Activated CD4-positive, alpha-beta memory T cell treated with anti-CD3 and anti-CD28 coated beads, Interleukin-2, amount 10 ng/mL, durations not matched to agents 7 days and 5 days (primary cell): ENCODE measurements at regions not wholly inside any gene's neighbourhood (a gene's known extent, or its start where the extent isn't known, plus 50 kb on each side); places are given as distances from the start of the nearest gene placed in this dataset.

Source experiments
- CTCF ChIA-PET: fragments of 350-600 bp; sonication (Branson Sonifier 250); formaldehyde crosslinking; loops from one replicate; lab custom pipeline; 2021; ENCODE audit warnings: antibody characterized with exemption, inconsistent platforms; lab: Charles Lee
- POLR2A ChIA-PET: fragments of 350-600 bp; sonication (Branson Sonifier 250); formaldehyde crosslinking; loops from one replicate; lab custom pipeline; 2021; ENCODE audit warnings: antibody characterized with exemption; lab: Charles Lee
- DNase-seq: peaks from one replicate; pipeline ENCODE4 v3.0.0-alpha.2; 2020
- H3K27ac Mint-ChIP-seq: one replicate; pipeline ENCODE4 v1.8.0; 2021; ENCODE audit warnings: mild to moderate bottlenecking, mixed read lengths
- H3K27me3 Mint-ChIP-seq: one replicate; pipeline ENCODE4 v1.8.0; 2021; ENCODE audit warnings: mixed read lengths
- H3K36me3 Mint-ChIP-seq: one replicate; pipeline ENCODE4 v1.8.0; 2021; ENCODE audit warnings: low read depth, mixed read lengths
- H3K4me1 Mint-ChIP-seq: one replicate; pipeline ENCODE4 v1.8.0; 2021; ENCODE audit warnings: mixed read lengths
- H3K4me3 Mint-ChIP-seq: one replicate; pipeline ENCODE4 v1.8.0; 2021; ENCODE audit warnings: mild to moderate bottlenecking, mixed read lengths
- H3K9me3 Mint-ChIP-seq: one replicate; pipeline ENCODE4 v1.8.0; 2021; ENCODE audit warnings: mixed read lengths

- Mint-ChIP-seq H3K27me3 (no peaks in the 10 kb centered on the region), H3K36me3 (no peaks in the 10 kb centered on the region), H3K27ac (no peak overlapping the region), H3K4me3 (no peak overlapping the region), H3K9me3 (no peaks in the 10 kb centered on the region), H3K4me1 (no peaks in the 10 kb centered on the region)
- DNase-seq = no peak
- ChIA-PET CTCF (no interaction called here), POLR2A (no interaction called here)
These were observed 1066.7 kb downstream of the TTLL7 start for GRCh38 chr1:82932207-82932606.

DNA sequence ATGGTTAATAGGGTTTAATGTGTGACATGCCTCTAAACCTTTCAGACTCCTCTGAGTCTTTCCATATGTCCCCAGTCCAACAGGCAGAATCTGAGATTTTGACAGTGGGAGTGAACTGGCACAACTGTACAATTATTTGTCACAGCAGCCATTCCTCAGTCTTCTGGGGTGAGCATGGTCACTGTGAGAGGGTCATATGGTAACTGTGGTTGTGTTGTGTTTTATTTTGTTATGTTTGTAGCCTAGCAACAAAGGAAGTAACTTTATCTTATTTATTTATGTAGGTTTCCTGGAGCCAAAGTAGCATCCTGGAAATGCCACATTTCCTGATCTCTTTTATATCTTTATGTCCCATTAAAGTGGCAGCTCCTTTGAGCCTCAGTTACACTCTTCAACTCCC is 1067.9 kb downstream of the TTLL7 start:
- H3K36me3 Mint-ChIP-seq = no peaks in the 10 kb centered on the region
- DNase-seq = no peak
- peaks cover 3% of the 10 kb centered on the region for H3K9me3 Mint-ChIP-seq
- H3K4me1 Mint-ChIP-seq = no peaks in the 10 kb centered on the region
- CTCF ChIA-PET = no interaction called here
- H3K27ac Mint-ChIP-seq = no peak overlapping the region
- H3K4me3 Mint-ChIP-seq = no peak overlapping the region
- no peaks in the 10 kb centered on the region for H3K27me3 Mint-ChIP-seq
- POLR2A ChIA-PET = no interaction called here

DNA sequence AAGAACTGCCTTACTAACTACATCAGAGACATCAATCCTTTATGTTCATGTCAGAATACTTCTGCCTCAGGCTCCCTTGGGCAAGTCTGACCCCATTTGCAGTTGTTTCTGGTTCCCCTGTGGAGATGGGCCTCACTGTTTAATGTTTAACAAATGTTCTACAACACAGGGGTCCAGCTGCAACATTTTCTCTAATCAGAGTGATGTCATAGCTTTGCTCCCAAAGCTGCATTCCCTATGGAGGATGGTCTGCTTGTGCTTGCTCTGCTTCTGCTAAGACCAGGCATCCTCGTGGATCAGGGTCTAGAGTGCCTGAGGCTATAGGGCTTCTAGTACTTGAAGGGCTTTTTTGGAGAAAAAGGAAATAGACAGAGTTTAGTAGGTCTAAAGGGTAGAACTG is 1071.2 kb downstream of the TTLL7 start:
- Mint-ChIP-seq H3K36me3 (no peaks in the 10 kb centered on the region), H3K4me3 (no peak overlapping the region), H3K9me3 (peaks cover 7% of the 10 kb centered on the region), H3K4me1 (no peaks in the 10 kb centered on the region), H3K27ac (no peak overlapping the region), H3K27me3 (no peaks in the 10 kb centered on the region)
- ChIA-PET POLR2A (no interaction called here), CTCF (no interaction called here)
- no peak for DNase-seq

- no peaks in the 10 kb centered on the region for H3K4me1 Mint-ChIP-seq
These were observed 1074.3 kb downstream of the TTLL7 start for GRCh38 chr1:82924666-82925065.

GRCh38 chr1:82923931-82924330 is 1075.0 kb downstream of the TTLL7 start:
- Mint-ChIP-seq H3K4me3 (no peak overlapping the region), H3K9me3 (peaks cover 7% of the 10 kb centered on the region), H3K4me1 (no peaks in the 10 kb centered on the region), H3K27ac (no peak overlapping the region), H3K36me3 (no peaks in the 10 kb centered on the region), H3K27me3 (no peaks in the 10 kb centered on the region)
- no peak for DNase-seq
- POLR2A ChIA-PET = no interaction called here
- CTCF ChIA-PET = no interaction called here

More at GRCh38 chr1:82924666-82925065, 1074.3 kb downstream of the TTLL7 start:
- Mint-ChIP-seq H3K27ac (no peak overlapping the region), H3K9me3 (peaks cover 7% of the 10 kb centered on the region), H3K4me3 (no peak overlapping the region), H3K27me3 (no peaks in the 10 kb centered on the region), H3K36me3 (no peaks in the 10 kb centered on the region)
- DNase-seq = no peak
- ChIA-PET CTCF (no interaction called here), POLR2A (no interaction called here)

GRCh38 chr1:82921759-82922158 is 1077.2 kb downstream of the TTLL7 start:
- no peaks in the 10 kb centered on the region for H3K27me3 Mint-ChIP-seq
- H3K27ac Mint-ChIP-seq = no peak overlapping the region
- H3K4me1 Mint-ChIP-seq = no peaks in the 10 kb centered on the region
- H3K4me3 Mint-ChIP-seq = no peak overlapping the region
- no peaks in the 10 kb centered on the region for H3K36me3 Mint-ChIP-seq
- peaks cover 4% of the 10 kb centered on the region for H3K9me3 Mint-ChIP-seq
- ChIA-PET CTCF (no interaction called here), POLR2A (no interaction called here)
- no peak for DNase-seq

- Mint-ChIP-seq H3K4me3 (no peak overlapping the region), H3K27ac (no peak overlapping the region), H3K4me1 (no peaks in the 10 kb centered on the region), H3K36me3 (no peaks in the 10 kb centered on the region), H3K9me3 (peaks cover 4% of the 10 kb centered on the region), H3K27me3 (no peaks in the 10 kb centered on the region)
- ChIA-PET POLR2A (no interaction called here), CTCF (no interaction called here)
- DNase-seq = no peak
These were observed 1078.3 kb downstream of the TTLL7 start for GRCh38 chr1:82920418-82921248.

- no peak for DNase-seq
- Mint-ChIP-seq H3K9me3 (peaks cover under 1% of the 10 kb centered on the region), H3K27ac (no peak overlapping the region), H3K36me3 (no peaks in the 10 kb centered on the region), H3K27me3 (no peaks in the 10 kb centered on the region), H3K4me1 (no peaks in the 10 kb centered on the region), H3K4me3 (no peak overlapping the region)
- POLR2A ChIA-PET = no interaction called here
- CTCF ChIA-PET = no interaction called here
These were observed 1079.1 kb downstream of the TTLL7 start for GRCh38 chr1:82919837-82920236.

DNA sequence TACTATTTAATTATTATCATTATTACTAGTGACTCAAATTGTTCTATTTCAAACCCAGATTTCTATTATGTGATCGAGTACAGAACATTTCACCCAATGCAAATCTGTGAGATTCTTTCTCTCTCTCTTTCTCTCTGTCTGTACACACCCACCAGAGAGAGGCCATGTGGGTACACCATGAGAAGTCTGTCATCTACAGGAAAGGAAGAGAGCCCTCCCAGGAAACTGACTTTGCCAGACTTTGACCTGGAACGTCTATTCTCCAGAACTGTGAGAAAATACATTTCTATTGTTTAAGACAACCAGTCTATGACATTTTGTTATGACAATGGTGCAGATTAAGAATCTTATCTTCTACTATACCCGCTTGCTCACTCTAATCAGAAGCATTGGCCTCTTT is 1091.6 kb downstream of the TTLL7 start:
- Mint-ChIP-seq H3K27me3 (no peaks in the 10 kb centered on the region), H3K9me3 (no peaks in the 10 kb centered on the region), H3K27ac (no peak overlapping the region), H3K4me1 (no peaks in the 10 kb centered on the region), H3K4me3 (no peak overlapping the region), H3K36me3 (no peaks in the 10 kb centered on the region)
- no peak for DNase-seq
- CTCF ChIA-PET = no interaction called here
- POLR2A ChIA-PET = no interaction called here

DNA sequence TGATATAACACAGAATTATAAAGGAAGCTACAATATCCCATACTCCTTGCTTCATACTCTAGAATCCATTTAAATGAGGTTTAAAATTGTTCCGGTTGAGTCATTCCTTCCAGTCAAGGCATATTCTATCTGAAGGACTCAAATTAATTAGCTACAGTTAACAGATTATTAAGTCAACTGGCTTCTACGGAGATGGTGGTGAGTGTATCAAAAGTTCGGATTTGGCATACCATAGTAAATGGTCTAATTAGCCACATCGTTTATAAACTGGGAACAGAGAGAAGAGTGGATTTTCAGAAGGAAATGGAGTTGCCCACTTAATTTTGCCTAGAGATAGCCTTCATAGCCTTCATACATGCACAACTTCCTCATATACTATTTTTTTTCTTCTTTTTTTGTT is 1095.3 kb downstream of the TTLL7 start:
- CTCF ChIA-PET = no interaction called here
- no peaks in the 10 kb centered on the region for H3K36me3 Mint-ChIP-seq
- POLR2A ChIA-PET = no interaction called here
- H3K9me3 Mint-ChIP-seq = no peaks in the 10 kb centered on the region
- H3K4me1 Mint-ChIP-seq = no peaks in the 10 kb centered on the region
- H3K27ac Mint-ChIP-seq = no peak overlapping the region
- H3K4me3 Mint-ChIP-seq = no peak overlapping the region
- no peaks in the 10 kb centered on the region for H3K27me3 Mint-ChIP-seq
- DNase-seq = no peak

- Mint-ChIP-seq H3K36me3 (no peaks in the 10 kb centered on the region), H3K27me3 (no peaks in the 10 kb centered on the region), H3K27ac (no peak overlapping the region), H3K9me3 (no peaks in the 10 kb centered on the region), H3K4me1 (no peaks in the 10 kb centered on the region), H3K4me3 (no peak overlapping the region)
- POLR2A ChIA-PET = no interaction called here
- CTCF ChIA-PET = no interaction called here
- DNase-seq = no peak
These were observed 1097.4 kb downstream of the TTLL7 start for GRCh38 chr1:82901561-82901960.

GRCh38 chr1:82901118-82901517 is 1097.8 kb downstream of the TTLL7 start:
- ChIA-PET CTCF (no interaction called here), POLR2A (no interaction called here)
- H3K9me3 Mint-ChIP-seq = no peaks in the 10 kb centered on the region
- no peak overlapping the region for H3K27ac Mint-ChIP-seq
- H3K4me1 Mint-ChIP-seq = no peaks in the 10 kb centered on the region
- no peaks in the 10 kb centered on the region for H3K36me3 Mint-ChIP-seq
- H3K27me3 Mint-ChIP-seq = no peaks in the 10 kb centered on the region
- no peak overlapping the region for H3K4me3 Mint-ChIP-seq
- no peak for DNase-seq

GRCh38 chr1:82899017-82899416 is 1098.3 kb downstream of the ADGRL2 start:
- no peak overlapping the region for H3K4me3 Mint-ChIP-seq
- no peaks in the 10 kb centered on the region for H3K9me3 Mint-ChIP-seq
- ChIA-PET CTCF (no interaction called here), POLR2A (no interaction called here)
- no peaks in the 10 kb centered on the region for H3K27me3 Mint-ChIP-seq
- no peak overlapping the region for H3K27ac Mint-ChIP-seq
- no peak for DNase-seq
- H3K4me1 Mint-ChIP-seq = no peaks in the 10 kb centered on the region
- H3K36me3 Mint-ChIP-seq = no peaks in the 10 kb centered on the region

DNA sequence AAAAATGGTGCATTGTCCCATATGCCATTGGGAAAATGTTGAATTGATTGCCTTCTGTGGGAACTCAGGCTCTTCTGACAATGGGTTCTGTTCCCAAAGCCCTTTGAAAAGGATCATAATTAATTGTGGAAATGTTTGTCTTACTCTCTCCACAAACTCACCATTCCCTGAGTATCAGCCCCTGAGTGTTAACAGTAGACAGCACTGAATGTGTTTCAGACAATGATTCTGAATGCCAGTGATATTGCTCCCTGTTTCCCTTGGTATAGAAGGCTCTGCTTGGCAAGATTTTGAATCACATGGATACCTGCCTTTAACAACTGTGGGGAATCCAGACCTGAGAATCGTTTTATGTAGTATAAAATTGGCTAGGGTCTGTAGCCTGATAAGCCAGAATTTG is 1096.8 kb downstream of the ADGRL2 start:
- H3K9me3 Mint-ChIP-seq = no peaks in the 10 kb centered on the region
- POLR2A ChIA-PET = no interaction called here
- H3K4me3 Mint-ChIP-seq = no peak overlapping the region
- CTCF ChIA-PET = no interaction called here
- DNase-seq = no peak
- no peaks in the 10 kb centered on the region for H3K4me1 Mint-ChIP-seq
- H3K27ac Mint-ChIP-seq = no peak overlapping the region
- no peaks in the 10 kb centered on the region for H3K36me3 Mint-ChIP-seq
- no peaks in the 10 kb centered on the region for H3K27me3 Mint-ChIP-seq
